H1 (cell line): ENCODE measurements at regions not wholly inside any gene's neighbourhood (a gene's known extent, or its start where the extent isn't known, plus 50 kb on each side); places are given as distances from the start of the nearest gene placed in this dataset.

ENCODE experiments used
- CTCF ChIA-PET: fragments of 300-600 bp; sonication (Branson Sonifier 250); formaldehyde crosslinking; loops from one replicate; lab custom pipeline; 2021; ENCODE audit not compliant: partially characterized antibody; lab: Charles Lee
- POLR2A ChIA-PET: fragments of 300-600 bp; sonication (Branson Sonifier 250); formaldehyde crosslinking; loops from one replicate; lab custom pipeline; 2021; ENCODE audit warnings: inconsistent platforms; ENCODE audit not compliant: partially characterized antibody; lab: Charles Lee
- DNase-seq, 2 experiments: peaks; one replicate each; pipeline versions ENCODE4 v3.0.0 to v3.0.0-alpha.2; 2010 to 2022; ENCODE audit warnings: low spot score in 2 of 2, low read depth in 1 of 2, mixed read lengths in 1 of 2
- FAIRE-seq: peaks from 2 replicates; lab custom pipeline; 2011; peaks lifted over from hg19 to GRCh38; lab: Jason Lieb, UNC
- H2AFZ ChIP-seq: 2 replicates; pipeline ENCODE4 v1.8.1; 2012; ENCODE audit warnings: low read length, inconsistent platforms
- H2AK5ac ChIP-seq: 2 replicates; pipeline ENCODE4 v1.6.1; 2013; ENCODE audit warnings: low read depth, low read length
- H2BK120ac ChIP-seq: replicated peaks from 2 replicates; pipeline ENCODE3; 2013; ENCODE audit warnings: low read depth, low read length, inconsistent platforms
- H2BK12ac ChIP-seq: 2 replicates; pipeline ENCODE4 v1.6.1; 2013; ENCODE audit warnings: low read depth, low read length
- H2BK15ac ChIP-seq: 2 replicates; pipeline ENCODE4 v1.6.1; 2013; ENCODE audit warnings: low read length
- H2BK20ac ChIP-seq: 2 replicates; pipeline ENCODE4 v1.6.1; 2013; ENCODE audit warnings: low read length
- H2BK5ac ChIP-seq: 2 replicates; pipeline ENCODE4 v1.6.1; 2013; ENCODE audit warnings: low read depth, low read length
- H3K14ac ChIP-seq: 2 replicates; pipeline ENCODE4 v1.6.1; 2013; ENCODE audit warnings: inconsistent platforms; ENCODE audit not compliant: insufficient read length
- H3K18ac ChIP-seq: 2 replicates; pipeline ENCODE4 v1.6.1; 2013; ENCODE audit warnings: low read length; ENCODE audit errors: extremely low read depth
- H3K23ac ChIP-seq: 2 replicates; pipeline ENCODE4 v1.6.1; 2013; ENCODE audit warnings: inconsistent platforms; ENCODE audit not compliant: insufficient read length
- H3K23me2 ChIP-seq: 2 replicates; pipeline ENCODE4 v1.6.1; 2013; ENCODE audit warnings: low read depth, low read length
- H3K27ac ChIP-seq: 2 replicates; pipeline ENCODE4 v1.6.1; 2011; ENCODE audit warnings: low read depth, low read length, inconsistent platforms
- H3K27me3 ChIP-seq, 4 experiments: replicated peaks in 1 of 4; 1 replicate in 1 of 4; 2 replicates in 3 of 4; pipeline versions ENCODE4 v1.6.1 to v1.8.1; 2011 to 2013; ENCODE audit warnings: low read length in 3 of 4, mild to moderate bottlenecking in 3 of 4, inconsistent platforms in 2 of 4, mixed read lengths in 2 of 4, moderate library complexity in 1 of 4; ENCODE audit not compliant: control insufficient read depth in 3 of 4, insufficient read depth in 3 of 4; ENCODE audit errors: extremely low read depth in 1 of 4
- H3K36me3 ChIP-seq, 4 experiments: 2 replicates each; pipeline versions ENCODE4 v1.6.1 to v1.8.1; 2011 to 2013; ENCODE audit warnings: mild to moderate bottlenecking in 4 of 4, low read length in 3 of 4, moderate library complexity in 2 of 4, control low read depth in 1 of 4, inconsistent platforms in 1 of 4; ENCODE audit not compliant: insufficient read depth in 4 of 4, control insufficient read depth in 2 of 4
- H3K4ac ChIP-seq: replicated peaks from 2 replicates; pipeline ENCODE3; 2013; ENCODE audit warnings: low read length, low read depth, mixed read lengths, inconsistent platforms; ENCODE audit not compliant: insufficient read length
- H3K4me1 ChIP-seq, 4 experiments: replicated peaks in 1 of 4; 1 replicate in 1 of 4; 2 replicates in 3 of 4; pipeline versions ENCODE4 v1.6.1 to v1.8.1; 2011 to 2013; ENCODE audit warnings: low read length in 3 of 4, inconsistent platforms in 2 of 4, mixed read lengths in 1 of 4; ENCODE audit not compliant: insufficient read depth in 4 of 4, control insufficient read depth in 3 of 4
- H3K4me2 ChIP-seq, 2 experiments: 2 replicates each; pipeline versions ENCODE4 v1.6.1 to v1.8.1; 2011 to 2013; ENCODE audit warnings: low read depth in 2 of 2, low read length in 2 of 2, control low read depth in 1 of 2, inconsistent platforms in 1 of 2, mild to moderate bottlenecking in 1 of 2; ENCODE audit not compliant: insufficient read depth in 1 of 2
- H3K4me3 ChIP-seq, 4 experiments: fragments of 200-600, 300-600 bp in 1 of 4; sonication (generic), shearing (Covaris generic), sonication (Bioruptor Twin) in 1 of 4; 2 replicates each; pipeline versions ENCODE4 v1.5.1 to v1.8.1; 2011 to 2016; ENCODE audit warnings: low read length in 4 of 4, low read depth in 3 of 4, control low read depth in 2 of 4, inconsistent platforms in 2 of 4, mild to moderate bottlenecking in 2 of 4, mixed read lengths in 1 of 4, moderate library complexity in 1 of 4; ENCODE audit not compliant: insufficient read depth in 2 of 4; ENCODE audit errors: extremely low read depth in 1 of 4
- H3K56ac ChIP-seq: replicated peaks from 2 replicates; pipeline ENCODE3; 2013; ENCODE audit warnings: low read depth, mild to moderate bottlenecking, mixed read lengths, low read length, inconsistent platforms; ENCODE audit not compliant: insufficient read length
- H3K79me1 ChIP-seq: 2 replicates; pipeline ENCODE4 v1.6.1; 2013; ENCODE audit warnings: low read depth, low read length, control low read depth
- H3K79me2 ChIP-seq, 2 experiments: 2 replicates each; pipeline versions ENCODE4 v1.6.1 to v1.8.1; 2012 to 2013; ENCODE audit warnings: low read length in 2 of 2, mild to moderate bottlenecking in 2 of 2, inconsistent platforms in 1 of 2; ENCODE audit not compliant: insufficient read depth in 2 of 2, control insufficient read depth in 1 of 2
- H3K9ac ChIP-seq, 4 experiments: replicated peaks in 1 of 4; 1 replicate in 1 of 4; 2 replicates in 3 of 4; pipeline versions ENCODE4 v1.6.1 to v1.8.1; 2011 to 2013; ENCODE audit warnings: low read depth in 3 of 4, low read length in 3 of 4, control low read depth in 2 of 4, mild to moderate bottlenecking in 2 of 4, moderate library complexity in 2 of 4, inconsistent platforms in 1 of 4; ENCODE audit errors: extremely low read depth in 1 of 4
- H3K9me3 ChIP-seq, 2 experiments: 2 replicates each; pipeline versions ENCODE4 v1.6.1 to v1.8.1; 2012 to 2013; ENCODE audit warnings: mild to moderate bottlenecking in 2 of 2, moderate library complexity in 2 of 2, control low read depth in 1 of 2, inconsistent platforms in 1 of 2, low read depth in 1 of 2, low read length in 1 of 2, mixed read lengths in 1 of 2; ENCODE audit not compliant: insufficient read depth in 2 of 2
- H4K20me1 ChIP-seq, 2 experiments: replicated peaks in 1 of 2; 2 replicates each; pipeline versions ENCODE3 to v1.8.1; 2011 to 2013; ENCODE audit warnings: inconsistent platforms in 2 of 2, low read length in 2 of 2, mild to moderate bottlenecking in 1 of 2; ENCODE audit not compliant: insufficient read depth in 2 of 2, control insufficient read depth in 1 of 2
- H4K5ac ChIP-seq: 2 replicates; pipeline ENCODE4 v1.6.1; 2013; ENCODE audit warnings: low read length, low read depth, mixed read lengths, inconsistent platforms; ENCODE audit not compliant: insufficient read length
- H4K8ac ChIP-seq: 2 replicates; pipeline ENCODE4 v1.8.0; 2013; ENCODE audit warnings: mild to moderate bottlenecking, moderate library complexity, low read length, inconsistent platforms; ENCODE audit not compliant: insufficient read depth; ENCODE audit errors: extremely low read depth
- H4K91ac ChIP-seq: replicated peaks from 2 replicates; pipeline ENCODE3; 2013; ENCODE audit warnings: low read length, mixed read lengths, inconsistent platforms; ENCODE audit not compliant: insufficient read length
- CHD2 ChIP-seq: IDR thresholded peaks from 2 replicates; pipeline ENCODE4 v1.6.1; 2012; ENCODE audit warnings: low read length, improper control_type of control experiment
- CTBP2 ChIP-seq: IDR thresholded peaks from 2 replicates; pipeline ENCODE4 v1.7.0; 2011; ENCODE audit warnings: borderline replicate concordance, mild to moderate bottlenecking, moderate library complexity, mixed read lengths, low read length; ENCODE audit not compliant: insufficient read depth, insufficient read length
- GABPA ChIP-seq: IDR thresholded peaks from 2 replicates; pipeline ENCODE4 v1.6.1; 2011; ENCODE audit warnings: mild to moderate bottlenecking, low read length, moderate library complexity, borderline replicate concordance; ENCODE audit not compliant: insufficient read depth
- HDAC2 ChIP-seq, 2 experiments: fragments of 300-600 bp in 1 of 2; sonication (generic) in 1 of 2; IDR thresholded peaks; 2 replicates each; pipeline ENCODE4 v1.6.1; 2011 to 2012; ENCODE audit warnings: low read depth in 2 of 2, low read length in 2 of 2, mild to moderate bottlenecking in 2 of 2, moderate library complexity in 2 of 2, borderline replicate concordance in 1 of 2, inconsistent platforms in 1 of 2
- HDAC6 ChIP-seq: IDR thresholded peaks from one replicate; pipeline ENCODE4 v1.7.1; 2012; ENCODE audit warnings: low read depth, mild to moderate bottlenecking, inconsistent platforms, low read length, moderate library complexity
- RXRA ChIP-seq: IDR thresholded peaks from 2 replicates; pipeline ENCODE4 v1.6.1; 2011; ENCODE audit warnings: low read depth, mild to moderate bottlenecking, low read length, moderate library complexity; ENCODE audit not compliant: insufficient read depth
- whole genome bisulfite sequencing, 2 experiments: shearing (Covaris generic) in 1 of 2; methylation state at CpG; one replicate each; pipeline versions ENCODE4 v1.1.6 to v1.1.7; 2013 to 2015; ENCODE audit warnings: low lambda C conversion rate in 2 of 2, mixed read lengths in 2 of 2, inconsistent platforms in 1 of 2, low coverage in 1 of 2, missing lambda C conversion rate in 1 of 2; ENCODE audit not compliant: insufficient replicate concordance in 2 of 2, insufficient coverage in 1 of 2, insufficient read length in 1 of 2; ENCODE audit errors: extremely low coverage in 1 of 2, missing lambda C conversion rate in 1 of 2; 5-methylcytosine and 5-hydroxymethylcytosine counted together
- TF ChIP-seq, protein P1 (sequence below): IDR thresholded peaks from 2 replicates; pipeline ENCODE4 v1.6.1; 2012; ENCODE audit warnings: inconsistent platforms

DNA sequence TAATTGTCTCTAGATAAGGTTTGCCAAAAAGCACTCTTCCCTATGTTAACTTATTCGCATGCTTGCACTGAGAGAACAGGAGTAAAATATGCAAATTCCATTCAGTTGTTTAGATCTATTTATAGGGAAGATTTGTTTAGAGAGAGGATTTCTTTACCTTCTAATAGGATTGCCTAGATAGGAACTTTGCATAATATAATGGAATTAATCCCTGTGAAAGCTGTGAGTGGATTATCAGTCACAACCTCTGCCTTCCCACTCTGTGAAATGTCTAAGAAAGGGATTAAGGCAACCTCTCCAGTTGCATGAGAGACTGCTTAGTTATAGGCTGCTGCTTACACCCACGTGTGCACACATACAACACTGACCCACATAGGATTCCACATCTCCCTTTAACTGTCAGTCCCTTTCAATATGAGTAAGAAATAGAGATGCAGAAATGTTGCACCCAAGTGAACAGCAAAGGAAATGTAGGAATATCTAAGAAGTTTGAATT is 83.2 kb downstream of the ALG10B start:
- H3K4me3 ChIP-seq, result no peak overlapping the region; a peak in 1 of 8 replicates
- H3K18ac ChIP-seq, result no peak overlapping the region
- H3K36me3 ChIP-seq, result no peaks in the 10 kb centered on the region
- H3K14ac ChIP-seq, result no peak overlapping the region
- H3K23ac ChIP-seq, result no peak overlapping the region
- no peak for TF ChIP-seq HDAC2 (IDR thresholded peaks at IDR 0.05; ENCODE audit: borderline replicate concordance in 1 of 2, low read depth in 2 of 2, low read length in 2 of 2)
- TF ChIP-seq HDAC6, result no peak
- TF ChIP-seq RXRA, result no peak
- TF ChIP-seq, protein P1, sequence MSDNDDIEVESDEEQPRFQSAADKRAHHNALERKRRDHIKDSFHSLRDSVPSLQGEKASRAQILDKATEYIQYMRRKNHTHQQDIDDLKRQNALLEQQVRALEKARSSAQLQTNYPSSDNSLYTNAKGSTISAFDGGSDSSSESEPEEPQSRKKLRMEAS, result no peak
- TF ChIP-seq CHD2, result no peak
- TF ChIP-seq CTBP2, result no peak
- no peak for TF ChIP-seq GABPA
- TF ChIP-seq, all 59 proteins: peak for 0
- ChIA-PET CTCF (interaction anchor here (1.3 kb wide), 1 partner anchor 15 kb away, joined by 4 read pairs; no protein-coding TSS in a partner anchor), POLR2A (no interaction called here)
- Histone ChIP-seq H3K4ac (no peak overlapping the region), H2BK15ac (no peak overlapping the region), H3K4me1 (no peaks in the 10 kb centered on the region; a peak in 1 of 7 replicates), H3K56ac (no peak overlapping the region), H2AK5ac (no peak overlapping the region), H3K4me2 (no peak overlapping the region), H3K27me3 (peaks cover 0 to 1% (median 0%) of the 10 kb centered on the region in 4 experiments; a peak in 1 of 7 replicates), H2BK12ac (no peak overlapping the region), H2BK120ac (no peak overlapping the region), H4K5ac (peak overlapping the region; percentile 21), H2AFZ (no peak overlapping the region), H2BK5ac (no peak overlapping the region), H3K9ac (no peak overlapping the region), H3K79me1 (no peaks in the 10 kb centered on the region), H4K20me1 (no peaks in the 10 kb centered on the region), H3K79me2 (no peaks in the 10 kb centered on the region), H3K23me2 (no peaks in the 10 kb centered on the region), H3K9me3 (no peaks in the 10 kb centered on the region), H2BK20ac (no peak overlapping the region), H4K91ac (no peak overlapping the region), H4K8ac (no peak overlapping the region), H3K27ac (no peak overlapping the region)
- DNase-seq (no peak), FAIRE-seq (no peak)
- 66% methylated on average over 2 of the region's 2 CpGs; no CpG with 5 or more reads in 1 of the 2 experiments for WGBS, 2 experiments
